Activated CD4-positive, alpha-beta T cell treated with anti-CD3 and anti-CD28 coated beads for 48 hours (primary cell): ENCODE measurements at regions not wholly inside any gene's neighbourhood (a gene's known extent, or its start where the extent isn't known, plus 50 kb on each side); places are given as distances from the start of the nearest gene placed in this dataset.

ENCODE experiments used
- DNase-seq: peaks from one replicate; pipeline ENCODE4 v3.0.0-alpha.2; 2020

GRCh38 chr18:51955136-51955535 lies 384.9 kb upstream of the DCC start:
- DNase-seq, result no peak

- no peak for DNase-seq
Measured at GRCh38 chr18:51957001-51957400, 383.0 kb upstream of the DCC start.

- DNase-seq, result no peak
Measured at GRCh38 chr18:51980101-51980500, 359.9 kb upstream of the DCC start.

GRCh38 chr18:51988277-51988676 lies 351.7 kb upstream of the DCC start:
- no peak for DNase-seq

GRCh38 chr18:51997129-51997528 lies 342.9 kb upstream of the DCC start:
- no peak for DNase-seq

GRCh38 chr18:51998066-51998465 lies 341.9 kb upstream of the DCC start:
- no peak for DNase-seq

DNA sequence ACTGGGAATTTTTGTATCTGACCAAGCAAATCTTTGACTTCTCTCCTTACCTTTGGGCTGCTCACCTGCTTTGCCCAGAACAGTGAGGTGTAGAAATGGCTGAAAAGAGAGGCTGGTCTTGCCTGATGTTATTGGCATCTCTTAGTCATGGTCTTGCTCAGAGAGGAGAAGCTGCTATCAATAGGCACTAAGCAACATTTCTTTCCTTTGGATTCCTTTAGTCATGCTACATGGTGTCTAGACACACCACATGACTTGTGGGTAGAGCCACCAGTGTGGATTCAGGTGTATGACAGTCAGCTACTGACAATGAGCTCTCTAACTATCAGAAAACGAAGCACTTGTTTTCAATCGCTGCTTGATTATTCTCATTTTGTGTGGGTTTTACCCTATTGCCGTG lies 341.3 kb upstream of the DCC start:
- DNase-seq, result no peak

- DNase-seq, result no peak
Measured at GRCh38 chr18:51999351-51999750, 340.6 kb upstream of the DCC start.

DNA sequence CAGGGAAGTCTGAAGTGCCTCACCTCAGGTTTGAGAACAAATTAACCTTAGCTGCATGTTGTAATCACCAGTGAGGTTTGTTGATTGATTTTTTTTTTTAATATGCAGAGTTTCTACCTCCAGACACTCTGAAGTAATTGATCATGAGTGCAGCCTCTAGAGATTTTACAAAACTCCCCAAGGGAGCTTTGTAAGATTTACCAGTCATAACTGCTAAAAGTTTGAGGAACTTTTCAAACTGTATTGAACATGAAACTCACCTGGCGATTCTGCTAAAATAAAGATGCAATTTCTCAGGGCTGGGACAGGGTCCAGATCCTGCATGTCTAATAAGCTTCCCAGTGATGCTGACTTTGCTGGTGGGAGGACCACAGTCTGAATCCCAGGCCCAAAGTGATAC lies 339.6 kb upstream of the DCC start:
- DNase-seq, result no peak

GRCh38 chr18:52001106-52001505 lies 338.9 kb upstream of the DCC start:
- no peak for DNase-seq

DNA sequence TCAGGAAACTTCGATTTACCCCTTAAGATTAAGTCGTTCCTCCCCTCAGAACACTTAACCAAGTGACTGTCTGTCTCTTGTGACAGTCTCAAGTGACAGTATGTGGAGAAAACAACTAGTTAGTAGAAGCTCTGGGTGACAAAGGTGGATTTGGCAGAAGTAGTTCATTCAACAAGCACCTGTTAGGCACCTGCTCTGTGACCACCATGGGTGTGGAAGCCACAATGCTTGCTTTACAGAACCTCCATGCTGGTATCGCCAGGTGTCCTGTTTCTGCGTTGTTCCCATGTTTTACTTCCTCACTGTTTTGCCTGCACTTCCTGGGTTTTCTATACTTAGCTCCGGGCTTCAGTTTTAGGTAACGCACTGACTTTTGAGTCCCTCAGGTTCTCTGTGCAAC lies 337.4 kb upstream of the DCC start:
- no peak for DNase-seq

DNA sequence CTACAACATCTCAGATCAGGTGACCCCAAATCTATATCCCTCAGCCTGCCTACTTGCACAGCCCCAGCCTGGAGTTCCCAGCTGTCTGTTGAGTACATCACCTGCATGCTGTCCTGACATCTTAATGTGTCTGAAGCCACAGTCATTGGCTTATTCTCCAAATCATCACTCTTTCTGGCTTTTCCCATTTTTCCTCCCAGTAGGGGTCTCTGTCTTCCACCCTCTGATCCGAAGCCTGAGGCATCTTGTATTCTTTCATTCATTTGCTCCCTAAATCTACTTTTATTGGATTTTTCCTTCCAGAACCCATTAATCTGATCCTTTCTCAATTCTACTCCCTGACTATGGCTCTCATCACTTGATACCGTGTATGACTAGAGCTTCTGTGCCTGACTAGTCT lies 332.9 kb upstream of the DCC start:
- no peak for DNase-seq

DNA sequence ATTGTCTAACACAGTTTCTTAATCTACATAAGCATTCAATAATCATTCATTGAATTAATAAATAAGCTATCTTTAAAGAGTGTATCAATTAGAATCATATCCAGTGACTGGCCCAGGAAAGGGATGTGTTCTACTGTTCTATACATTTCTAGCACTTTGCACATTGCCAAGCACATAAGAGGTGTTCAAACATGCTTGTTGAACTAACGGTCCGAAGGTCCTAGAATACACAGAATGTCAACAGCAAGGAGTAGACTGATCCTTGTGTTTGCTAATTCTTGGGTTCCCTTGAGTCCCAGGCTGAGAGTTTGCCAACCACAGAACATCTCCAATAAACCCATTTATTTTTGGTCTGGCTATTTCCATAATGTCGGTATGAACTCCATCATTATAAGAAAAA lies 331.7 kb upstream of the DCC start:
- DNase-seq, result no peak

- DNase-seq, result no peak
Measured at GRCh38 chr18:52008736-52009135, 331.3 kb upstream of the DCC start.

GRCh38 chr18:52009958-52010357 lies 330.0 kb upstream of the DCC start:
- DNase-seq, result no peak

DNA sequence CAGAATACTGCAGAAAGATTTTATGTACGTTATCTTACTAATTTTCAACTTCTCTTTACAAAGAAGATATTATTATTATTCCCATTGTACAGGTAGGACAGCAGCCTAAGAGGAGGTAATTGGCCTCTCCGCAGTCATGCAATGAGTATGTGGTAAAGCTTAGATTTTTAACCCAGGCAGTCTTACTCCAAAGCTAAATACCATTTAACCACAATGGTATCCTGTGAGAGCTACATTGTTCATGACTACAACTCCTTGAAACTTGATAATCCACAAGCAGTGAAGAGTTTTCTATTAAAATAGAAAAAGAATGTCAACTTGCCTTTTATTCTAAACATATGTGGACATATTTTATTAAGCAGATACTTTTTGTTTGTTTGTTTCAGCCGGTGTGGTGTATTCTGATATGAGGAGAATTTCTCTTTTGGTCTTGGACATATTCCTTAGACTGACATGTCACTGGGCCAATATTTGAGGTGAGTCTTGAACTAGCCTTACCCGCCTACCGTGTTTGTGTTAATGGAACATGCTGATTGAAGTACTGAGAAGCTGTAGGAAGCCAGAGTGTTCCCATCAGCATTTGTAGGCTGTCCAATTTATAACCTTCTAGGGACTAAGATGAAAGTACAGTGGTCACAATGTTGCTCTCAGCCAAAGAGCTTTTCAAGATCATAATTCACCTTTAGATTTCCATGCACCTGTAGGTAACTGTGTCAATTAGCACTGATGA lies 293.9 kb upstream of the DCC start:
- no peak for DNase-seq

GRCh38 chr18:52046842-52047241 lies 293.2 kb upstream of the DCC start:
- DNase-seq, result no peak

GRCh38 chr18:52054324-52054723 lies 285.7 kb upstream of the DCC start:
- no peak for DNase-seq

GRCh38 chr18:52060607-52061304 lies 279.2 kb upstream of the DCC start:
- no peak for DNase-seq

- no peak for DNase-seq
Measured at GRCh38 chr18:52063923-52064322, 276.1 kb upstream of the DCC start.

- no peak for DNase-seq
Measured at GRCh38 chr18:52069201-52069600, 270.8 kb upstream of the DCC start.

GRCh38 chr18:52070291-52070756 lies 269.7 kb upstream of the DCC start:
- no peak for DNase-seq

- no peak for DNase-seq
Measured at GRCh38 chr18:52077251-52077983, 262.6 kb upstream of the DCC start.

DNA sequence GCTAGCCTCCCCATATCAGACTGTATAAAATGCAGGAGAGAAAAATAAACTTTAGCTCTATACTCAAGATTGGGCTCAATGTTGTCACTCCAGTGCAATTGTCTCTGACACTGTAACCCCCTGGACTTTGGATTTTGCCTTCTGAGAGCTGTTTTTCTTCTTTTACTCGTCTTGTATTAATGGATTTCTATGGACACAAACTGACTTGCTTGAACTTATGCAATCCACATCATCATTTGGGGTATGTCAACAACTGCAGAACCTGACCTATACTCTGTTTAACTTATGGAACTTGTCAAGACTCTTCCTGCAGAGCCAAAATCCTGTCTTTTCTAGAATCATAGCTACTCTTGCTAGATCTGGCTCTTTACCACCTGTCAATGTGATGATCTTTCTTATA lies 257.8 kb upstream of the DCC start:
- no peak for DNase-seq
